Loucy (cell line): ENCODE measurements at regions not wholly inside any gene's neighbourhood (a gene's known extent, or its start where the extent isn't known, plus 50 kb on each side); places are given as distances from the start of the nearest gene placed in this dataset.

Experiments used
- H2AFZ ChIP-seq: fragments of 200-600 bp; sonication (generic); 2 replicates; pipeline ENCODE4 v1.6.0; 2016; ENCODE audit warnings: antibody characterized with exemption, mild to moderate bottlenecking, low read length, moderate library complexity
- H3F3A ChIP-seq: fragments of 200-600 bp; 2 replicates; pipeline ENCODE4 v1.6.0; 2016; ENCODE audit warnings: antibody characterized with exemption, low read depth, mild to moderate bottlenecking
- H3K27me3 ChIP-seq: fragments of 200-600 bp; sonication (generic); 2 replicates; pipeline ENCODE4 v1.6.1; 2014; ENCODE audit warnings: low read length, mild to moderate bottlenecking; ENCODE audit not compliant: insufficient read depth, poor library complexity, severe bottlenecking
- H3K36me3 ChIP-seq: fragments of 200-600 bp; sonication (generic); 2 replicates; pipeline ENCODE4 v1.6.1; 2016; ENCODE audit warnings: low read length; ENCODE audit not compliant: insufficient read depth
- H3K4me1 ChIP-seq: fragments of 200-600 bp; sonication (generic); 2 replicates; pipeline ENCODE4 v1.5.1; 2014; ENCODE audit warnings: low read length, mild to moderate bottlenecking; ENCODE audit not compliant: insufficient read depth, poor library complexity, severe bottlenecking
- H3K4me2 ChIP-seq: fragments of 200-600 bp; sonication (generic); 2 replicates; pipeline ENCODE4 v1.6.0; 2014; ENCODE audit warnings: antibody characterized with exemption, low read length, low read depth, mild to moderate bottlenecking; ENCODE audit not compliant: poor library complexity, severe bottlenecking
- H3K4me3 ChIP-seq: fragments of 200-600 bp; sonication (generic); 2 replicates; pipeline ENCODE4 v1.5.1; 2014; ENCODE audit warnings: low read length, mild to moderate bottlenecking, mixed read lengths; ENCODE audit not compliant: poor library complexity, severe bottlenecking
- H3K79me2 ChIP-seq: fragments of 200-600 bp; sonication (generic); 2 replicates; pipeline ENCODE4 v1.6.1; 2014; ENCODE audit warnings: low read length; ENCODE audit not compliant: insufficient read depth
- H3K9ac ChIP-seq: fragments of 200-600 bp; sonication (generic); 2 replicates; pipeline ENCODE4 v1.6.0; 2014; ENCODE audit warnings: mild to moderate bottlenecking, low read depth, low read length, moderate library complexity; ENCODE audit not compliant: poor library complexity, severe bottlenecking
- H3K9me2 ChIP-seq: fragments of 200-600 bp; sonication (generic); replicated peaks from 2 replicates; pipeline ENCODE4 v1.6.1; 2016; ENCODE audit warnings: low read depth, low read length, mixed read lengths
- H3K9me3 ChIP-seq: fragments of 200-600 bp; sonication (generic); 2 replicates; pipeline ENCODE4 v1.6.1; 2014; ENCODE audit warnings: mild to moderate bottlenecking, antibody characterized with exemption, low read length, low read depth; ENCODE audit not compliant: insufficient read depth
- H4K20me1 ChIP-seq: fragments of 200-600 bp; sonication (generic); 2 replicates; pipeline ENCODE4 v1.6.0; 2014; ENCODE audit warnings: antibody characterized with exemption, low read length, mild to moderate bottlenecking; ENCODE audit not compliant: insufficient read depth, poor library complexity, severe bottlenecking
- EZH2phosphoT487 ChIP-seq: fragments of 200-600 bp; IDR thresholded peaks from 2 replicates; pipeline ENCODE4 v1.6.1; 2018; ENCODE audit warnings: antibody characterized with exemption, mild to moderate bottlenecking, moderate library complexity, borderline replicate concordance
- TF ChIP-seq, protein P1 (sequence below): fragments of 200-600 bp; sonication (generic); conservative IDR thresholded peaks from 2 replicates; pipeline ENCODE4 v1.5.1; 2014; ENCODE audit warnings: mild to moderate bottlenecking, antibody characterized with exemption, low read length

DNA sequence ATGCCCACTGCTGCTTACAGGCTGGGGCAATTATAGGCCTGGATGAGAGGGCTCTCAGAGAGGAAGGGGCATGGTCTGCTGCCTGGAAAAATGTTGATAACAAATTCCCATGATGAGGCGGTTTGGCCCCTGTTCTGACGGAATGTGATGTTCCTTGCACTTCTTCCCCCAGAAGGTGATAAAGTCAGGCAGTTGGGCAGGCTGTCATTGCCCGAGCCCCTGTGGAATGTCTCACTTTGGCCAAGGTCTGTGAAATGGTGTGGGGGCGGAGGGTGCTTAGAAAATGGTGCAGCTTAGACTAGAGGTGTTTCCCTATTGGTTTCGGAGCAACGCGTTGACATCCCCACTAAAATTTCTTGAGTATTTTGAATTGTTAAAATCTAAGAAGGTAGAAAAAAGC, 1360.0 kb downstream of the AACS start:
- Histone ChIP-seq H2AFZ (no peak overlapping the region), H3K27me3 (no peaks in the 10 kb centered on the region), H3K36me3 (no peaks in the 10 kb centered on the region), H3K9me3 (no peaks in the 10 kb centered on the region), H4K20me1 (no peaks in the 10 kb centered on the region), H3K79me2 (no peaks in the 10 kb centered on the region), H3K9me2 (no peaks in the 10 kb centered on the region), H3K4me1 (no peaks in the 10 kb centered on the region), H3K4me2 (no peak overlapping the region), H3F3A (no peaks in the 10 kb centered on the region), H3K4me3 (no peak overlapping the region), H3K9ac (no peak overlapping the region)
- TF ChIP-seq, protein P1, sequence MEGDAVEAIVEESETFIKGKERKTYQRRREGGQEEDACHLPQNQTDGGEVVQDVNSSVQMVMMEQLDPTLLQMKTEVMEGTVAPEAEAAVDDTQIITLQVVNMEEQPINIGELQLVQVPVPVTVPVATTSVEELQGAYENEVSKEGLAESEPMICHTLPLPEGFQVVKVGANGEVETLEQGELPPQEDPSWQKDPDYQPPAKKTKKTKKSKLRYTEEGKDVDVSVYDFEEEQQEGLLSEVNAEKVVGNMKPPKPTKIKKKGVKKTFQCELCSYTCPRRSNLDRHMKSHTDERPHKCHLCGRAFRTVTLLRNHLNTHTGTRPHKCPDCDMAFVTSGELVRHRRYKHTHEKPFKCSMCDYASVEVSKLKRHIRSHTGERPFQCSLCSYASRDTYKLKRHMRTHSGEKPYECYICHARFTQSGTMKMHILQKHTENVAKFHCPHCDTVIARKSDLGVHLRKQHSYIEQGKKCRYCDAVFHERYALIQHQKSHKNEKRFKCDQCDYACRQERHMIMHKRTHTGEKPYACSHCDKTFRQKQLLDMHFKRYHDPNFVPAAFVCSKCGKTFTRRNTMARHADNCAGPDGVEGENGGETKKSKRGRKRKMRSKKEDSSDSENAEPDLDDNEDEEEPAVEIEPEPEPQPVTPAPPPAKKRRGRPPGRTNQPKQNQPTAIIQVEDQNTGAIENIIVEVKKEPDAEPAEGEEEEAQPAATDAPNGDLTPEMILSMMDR: no peak
- TF ChIP-seq EZH2phosphoT487: no peak

- H2AFZ ChIP-seq: no peak overlapping the region
- no peaks in the 10 kb centered on the region for H3K79me2 ChIP-seq
- H3K9me3 ChIP-seq: 0 out of 2 replicates have a peak, but pooled peaks cover 3% of the 10 kb centered on the region
- TF ChIP-seq EZH2phosphoT487: no peak
- TF ChIP-seq, protein P1: no peak
- no peaks in the 10 kb centered on the region for H3K4me1 ChIP-seq
- H3K27me3 ChIP-seq: no peaks in the 10 kb centered on the region
- H3K9ac ChIP-seq: no peak overlapping the region
- H3F3A ChIP-seq: no peaks in the 10 kb centered on the region
- H3K4me2 ChIP-seq: no peak overlapping the region
- H3K9me2 ChIP-seq: no peaks in the 10 kb centered on the region
- H4K20me1 ChIP-seq: no peaks in the 10 kb centered on the region
- H3K4me3 ChIP-seq: no peak overlapping the region
- no peaks in the 10 kb centered on the region for H3K36me3 ChIP-seq
These were observed 1363.5 kb downstream of the AACS start for GRCh38 chr12:126428769-126429168.

GRCh38 chr12:126430921-126431320, 1365.7 kb downstream of the AACS start:
- H3K9me2 ChIP-seq: no peaks in the 10 kb centered on the region
- no peak overlapping the region for H3K9ac ChIP-seq
- H3K36me3 ChIP-seq: no peaks in the 10 kb centered on the region
- H3F3A ChIP-seq: no peaks in the 10 kb centered on the region
- no peaks in the 10 kb centered on the region for H3K79me2 ChIP-seq
- no peak overlapping the region for H3K4me2 ChIP-seq
- H4K20me1 ChIP-seq: no peaks in the 10 kb centered on the region
- H3K9me3 ChIP-seq: 0 out of 2 replicates have a peak, but pooled peaks cover 3% of the 10 kb centered on the region
- H3K4me1 ChIP-seq: no peaks in the 10 kb centered on the region
- H2AFZ ChIP-seq: no peak overlapping the region
- H3K27me3 ChIP-seq: no peaks in the 10 kb centered on the region
- TF ChIP-seq, protein P1: no peak
- no peak for TF ChIP-seq EZH2phosphoT487
- H3K4me3 ChIP-seq: no peak overlapping the region
